ENCODE measurements at regions not wholly inside any gene's neighbourhood (a gene's known extent, or its start where the extent isn't known, plus 50 kb on each side); places are given as distances from the start of the nearest gene placed in this dataset.

DNA sequence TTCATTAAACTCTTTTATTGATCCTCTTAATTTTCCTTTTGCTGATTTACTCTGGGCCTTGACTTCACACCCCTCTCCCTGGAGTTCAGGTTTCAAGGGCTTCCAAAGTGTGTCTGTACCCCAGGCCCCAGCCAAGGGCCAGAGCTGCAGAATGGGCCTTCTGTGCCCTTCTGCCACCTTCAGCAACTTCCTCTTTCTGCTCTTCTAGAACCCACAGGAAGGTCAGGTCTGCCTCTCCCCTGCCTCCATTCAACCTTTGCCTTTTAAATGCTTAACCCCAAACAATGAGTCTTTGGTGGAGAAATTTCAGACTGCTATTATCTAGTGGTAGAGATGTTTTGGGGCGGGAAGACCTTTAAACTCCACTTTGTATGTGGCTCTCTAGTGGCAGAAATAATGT lies 63.1 kb downstream of the TSN start:
- no peak overlapping the region for H3K4me3 Mint-ChIP-seq
- no peak overlapping the region for H3K27ac Mint-ChIP-seq
- no peaks in the 10 kb centered on the region for H3K4me1 Mint-ChIP-seq (ENCODE audit: low read depth)
- peaks cover 9% of the 10 kb centered on the region for H3K27me3 Mint-ChIP-seq (ENCODE audit: low read depth)
- no peaks in the 10 kb centered on the region for H3K36me3 Mint-ChIP-seq (ENCODE audit: low read depth)
- no peaks in the 10 kb centered on the region for H3K9me3 Mint-ChIP-seq

DNA sequence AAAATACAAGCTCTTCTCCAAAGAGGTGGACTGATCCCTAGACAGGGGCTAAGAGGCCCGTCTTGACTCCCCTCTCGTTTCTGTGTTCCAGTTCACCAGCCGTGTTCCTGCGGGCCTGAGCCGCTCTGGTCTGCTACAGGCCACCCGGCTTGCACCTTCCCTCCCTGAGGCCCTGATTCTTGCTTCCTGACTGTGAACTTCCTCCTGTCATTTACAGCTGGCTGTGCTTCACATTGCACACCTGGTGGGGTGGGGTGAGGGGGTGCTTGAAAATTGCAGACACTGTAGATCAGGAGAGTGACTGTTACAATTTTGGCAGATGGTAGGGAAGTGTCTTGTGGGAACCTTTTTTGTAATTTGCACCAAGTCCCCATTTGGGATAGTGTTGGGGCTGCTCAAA lies 64.4 kb downstream of the TSN start:
- peaks cover 9% of the 10 kb centered on the region for H3K27me3 Mint-ChIP-seq (ENCODE audit: low read depth)
- H3K27ac Mint-ChIP-seq: no peak overlapping the region
- H3K36me3 Mint-ChIP-seq (ENCODE audit: low read depth): no peaks in the 10 kb centered on the region
- H3K4me1 Mint-ChIP-seq (ENCODE audit: low read depth): no peaks in the 10 kb centered on the region
- no peaks in the 10 kb centered on the region for H3K9me3 Mint-ChIP-seq
- no peak overlapping the region for H3K4me3 Mint-ChIP-seq

DNA sequence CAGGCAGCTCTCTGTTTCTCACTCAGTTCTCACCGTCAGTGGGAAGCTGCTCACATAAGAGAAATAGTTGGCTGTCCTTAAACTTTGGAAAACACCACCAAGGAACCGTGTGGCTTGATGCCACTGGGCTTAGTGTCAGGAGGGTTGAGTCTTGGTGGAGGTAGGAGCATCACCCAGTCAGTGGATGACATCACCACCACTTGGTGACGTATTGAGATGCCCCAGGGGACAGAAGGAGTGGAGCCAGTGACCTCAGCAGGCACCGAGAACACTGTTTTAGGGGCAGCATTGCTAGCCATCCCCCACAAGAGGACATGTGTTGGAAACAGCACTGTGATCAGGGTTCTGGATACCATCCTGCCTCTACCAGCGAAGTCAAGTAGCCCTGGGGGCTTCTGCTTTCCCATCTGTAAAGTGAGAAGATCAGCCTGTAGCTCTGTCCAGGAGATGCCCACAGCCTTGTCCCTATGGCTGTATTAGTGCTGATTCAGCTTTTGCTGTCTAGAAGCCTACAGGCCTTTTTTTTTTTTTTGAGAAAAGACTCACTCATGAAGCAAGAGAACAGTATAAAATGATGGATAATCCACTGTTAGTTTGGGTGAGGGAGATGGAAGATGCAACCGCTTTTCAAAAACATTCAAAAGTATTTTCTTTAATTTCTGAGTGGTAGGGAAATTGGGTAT lies 66.2 kb downstream of the TSN start:
- no peaks in the 10 kb centered on the region for H3K9me3 Mint-ChIP-seq
- no peak overlapping the region for H3K27ac Mint-ChIP-seq
- no peaks in the 10 kb centered on the region for H3K4me1 Mint-ChIP-seq (ENCODE audit: low read depth)
- peaks cover 5% of the 10 kb centered on the region for H3K27me3 Mint-ChIP-seq (ENCODE audit: low read depth)
- H3K36me3 Mint-ChIP-seq (ENCODE audit: low read depth): no peaks in the 10 kb centered on the region
- no peak overlapping the region for H3K4me3 Mint-ChIP-seq

DNA sequence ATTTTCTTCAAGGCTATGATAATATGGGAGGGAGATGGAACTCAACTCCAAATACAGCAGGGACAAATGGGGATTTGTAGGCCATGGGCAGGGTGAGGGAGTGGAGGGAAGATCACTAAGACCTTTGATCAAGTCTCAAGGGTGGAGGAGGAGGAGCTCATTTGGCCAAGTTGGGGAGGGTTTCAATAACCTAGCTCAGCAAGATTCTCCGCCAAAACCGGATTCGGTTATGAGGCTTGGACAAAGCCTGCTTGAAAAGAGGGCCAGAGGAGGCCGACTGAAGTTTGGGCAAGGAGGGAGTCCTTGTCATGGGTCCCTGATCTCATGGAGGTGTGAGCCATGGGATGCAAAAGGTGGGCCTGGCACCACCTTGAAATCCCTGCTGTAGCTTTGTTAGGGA lies 68.8 kb downstream of the TSN start:
- H3K4me1 Mint-ChIP-seq (ENCODE audit: low read depth): no peaks in the 10 kb centered on the region
- no peaks in the 10 kb centered on the region for H3K9me3 Mint-ChIP-seq
- H3K4me3 Mint-ChIP-seq: no peak overlapping the region
- H3K27me3 Mint-ChIP-seq (ENCODE audit: low read depth): peaks cover 5% of the 10 kb centered on the region
- H3K36me3 Mint-ChIP-seq (ENCODE audit: low read depth): no peaks in the 10 kb centered on the region
- no peak overlapping the region for H3K27ac Mint-ChIP-seq

DNA sequence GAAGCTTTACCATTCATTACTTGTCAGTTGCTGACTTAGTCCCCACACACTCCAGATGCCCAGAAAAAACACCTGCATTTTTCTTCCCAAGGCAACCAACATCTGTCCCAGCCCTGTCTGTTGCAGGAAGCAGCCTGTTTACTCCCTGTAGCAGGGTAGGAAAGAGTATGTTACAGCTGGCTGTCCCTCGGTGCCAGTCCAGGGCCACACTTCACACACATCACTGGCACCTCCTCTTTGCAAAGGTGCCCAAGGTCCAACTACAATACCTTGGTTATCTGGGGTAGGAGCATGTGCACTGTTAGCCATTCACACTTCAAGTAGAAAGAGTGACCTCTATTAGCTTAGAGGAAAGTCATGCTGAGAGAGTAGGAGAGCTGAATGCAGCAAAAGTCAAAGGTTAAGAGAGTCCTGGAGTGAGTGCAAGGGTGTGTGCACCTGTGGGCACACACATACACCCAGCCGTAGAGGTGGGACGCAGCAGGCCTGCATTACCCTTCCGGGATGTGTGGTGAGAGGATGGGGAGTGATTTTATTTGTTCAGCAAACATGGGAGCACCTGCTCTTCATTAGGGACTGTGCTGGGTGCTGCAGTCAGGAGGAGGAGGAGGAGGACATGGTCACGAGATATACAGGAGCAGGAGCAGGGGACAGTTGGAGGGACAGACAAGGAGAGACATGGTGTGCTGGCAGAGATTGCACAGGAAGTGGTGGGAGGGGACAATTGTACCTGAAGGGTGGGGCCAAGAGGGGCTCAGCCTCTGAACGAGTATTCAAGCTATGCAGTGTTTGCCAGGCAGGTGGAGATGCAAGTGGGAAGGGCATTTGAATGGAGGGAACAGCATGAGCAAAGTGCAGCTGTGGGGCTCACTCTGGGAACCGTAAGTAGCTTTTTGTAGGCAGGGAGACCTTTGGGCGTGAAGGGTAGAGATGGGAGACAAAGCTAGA lies 69.8 kb downstream of the TSN start:
- no peaks in the 10 kb centered on the region for H3K36me3 Mint-ChIP-seq (ENCODE audit: low read depth)
- no peak overlapping the region for H3K4me3 Mint-ChIP-seq
- H3K27me3 Mint-ChIP-seq (ENCODE audit: low read depth): no peaks in the 10 kb centered on the region
- H3K27ac Mint-ChIP-seq: no peak overlapping the region
- H3K9me3 Mint-ChIP-seq: no peaks in the 10 kb centered on the region
- no peaks in the 10 kb centered on the region for H3K4me1 Mint-ChIP-seq (ENCODE audit: low read depth)

DNA sequence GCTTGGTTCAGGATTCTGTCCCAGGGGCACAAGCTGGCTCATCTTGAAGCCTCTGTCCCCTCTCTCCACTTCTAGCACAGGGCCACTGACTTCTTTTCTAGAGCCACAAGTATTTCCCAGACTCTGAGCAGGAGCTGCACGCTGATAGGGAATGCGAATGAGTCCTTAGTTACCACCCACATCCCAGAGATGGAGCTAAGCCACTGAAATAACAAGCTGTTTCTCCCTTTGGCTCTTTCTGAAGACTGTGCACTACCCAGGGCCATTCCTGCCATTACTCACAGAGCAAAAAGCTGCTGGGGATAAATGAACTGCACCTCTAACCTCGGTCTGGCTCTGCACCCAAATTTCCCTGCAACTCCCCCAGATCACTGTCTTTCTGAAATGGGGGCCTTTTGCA lies 70.6 kb downstream of the TSN start:
- Mint-ChIP-seq H3K4me1 (ENCODE audit: low read depth) (no peaks in the 10 kb centered on the region), H3K27me3 (ENCODE audit: low read depth) (no peaks in the 10 kb centered on the region), H3K27ac (no peak overlapping the region), H3K36me3 (ENCODE audit: low read depth) (no peaks in the 10 kb centered on the region), H3K4me3 (no peak overlapping the region), H3K9me3 (no peaks in the 10 kb centered on the region)

DNA sequence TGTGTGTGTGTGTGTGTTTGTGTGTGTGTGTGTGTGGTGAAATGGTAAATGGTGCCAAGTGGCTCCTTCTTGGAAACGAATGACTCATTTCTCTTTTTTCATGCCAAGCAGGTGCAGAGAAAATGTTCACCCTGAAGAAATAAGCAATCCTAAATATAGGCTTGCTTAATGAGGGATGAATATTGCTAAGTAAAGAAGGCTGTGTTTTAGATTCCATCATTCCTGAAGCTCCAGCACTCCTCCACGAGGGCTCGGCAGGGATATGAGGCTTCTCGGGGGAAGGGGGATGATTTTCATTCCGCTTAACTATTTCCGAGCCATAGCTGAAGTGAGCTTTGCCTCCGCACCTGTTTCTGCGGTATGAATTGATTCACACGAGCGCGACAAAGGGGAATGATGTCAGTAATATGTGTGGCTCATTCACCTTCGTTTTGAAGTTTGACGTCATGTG lies 72.9 kb downstream of the TSN start:
- Mint-ChIP-seq H3K9me3 (no peaks in the 10 kb centered on the region), H3K36me3 (ENCODE audit: low read depth) (no peaks in the 10 kb centered on the region), H3K4me1 (ENCODE audit: low read depth) (no peaks in the 10 kb centered on the region), H3K27me3 (ENCODE audit: low read depth) (no peaks in the 10 kb centered on the region), H3K4me3 (no peak overlapping the region), H3K27ac (no peak overlapping the region)

DNA sequence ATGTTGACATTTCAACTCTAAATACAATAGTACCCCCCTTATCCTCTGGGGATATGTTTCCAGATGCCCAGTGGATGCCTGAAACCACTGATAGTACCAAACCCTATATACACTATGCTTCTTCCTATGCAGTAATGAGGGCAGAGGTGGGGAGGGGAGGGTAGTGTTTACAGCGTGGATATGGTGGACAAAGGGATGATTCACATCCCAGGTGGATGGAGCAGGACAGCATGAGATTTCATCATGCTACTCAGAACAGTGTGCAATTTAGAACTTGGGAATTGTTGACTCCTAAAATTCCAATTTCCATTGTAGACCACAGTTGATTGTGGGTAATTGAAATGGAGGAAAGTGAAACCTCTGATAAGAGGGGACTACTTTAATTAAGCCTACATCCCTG lies 75.4 kb downstream of the TSN start:
- Mint-ChIP-seq H3K4me1 (ENCODE audit: low read depth) (no peaks in the 10 kb centered on the region), H3K27ac (no peak overlapping the region), H3K9me3 (no peaks in the 10 kb centered on the region), H3K27me3 (ENCODE audit: low read depth) (peaks cover 4% of the 10 kb centered on the region), H3K36me3 (ENCODE audit: low read depth) (no peaks in the 10 kb centered on the region), H3K4me3 (no peak overlapping the region)

DNA sequence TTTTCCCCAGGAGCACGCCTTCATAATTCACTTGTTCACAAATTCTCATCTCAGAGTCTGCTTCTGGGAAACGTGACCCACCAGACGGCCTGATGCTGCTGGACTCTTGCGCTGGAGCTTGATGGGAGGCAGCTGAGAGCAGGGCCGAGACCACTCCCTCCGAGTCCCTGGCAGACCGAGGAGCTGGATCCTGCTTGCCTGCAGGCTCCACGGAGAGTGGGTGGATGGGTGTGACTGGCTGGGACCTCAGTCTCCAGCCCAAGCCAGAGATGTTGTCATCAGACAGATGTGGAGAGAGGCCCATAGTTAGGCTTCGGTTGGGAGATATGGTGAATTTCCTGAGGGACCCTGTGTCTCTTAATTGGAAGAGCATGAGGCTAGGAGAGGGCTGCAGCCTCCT lies 76.4 kb downstream of the TSN start:
- Mint-ChIP-seq H3K27ac (no peak overlapping the region), H3K9me3 (no peaks in the 10 kb centered on the region), H3K4me3 (no peak overlapping the region), H3K4me1 (ENCODE audit: low read depth) (no peaks in the 10 kb centered on the region), H3K27me3 (ENCODE audit: low read depth) (peaks cover 4% of the 10 kb centered on the region), H3K36me3 (ENCODE audit: low read depth) (no peaks in the 10 kb centered on the region)

DNA sequence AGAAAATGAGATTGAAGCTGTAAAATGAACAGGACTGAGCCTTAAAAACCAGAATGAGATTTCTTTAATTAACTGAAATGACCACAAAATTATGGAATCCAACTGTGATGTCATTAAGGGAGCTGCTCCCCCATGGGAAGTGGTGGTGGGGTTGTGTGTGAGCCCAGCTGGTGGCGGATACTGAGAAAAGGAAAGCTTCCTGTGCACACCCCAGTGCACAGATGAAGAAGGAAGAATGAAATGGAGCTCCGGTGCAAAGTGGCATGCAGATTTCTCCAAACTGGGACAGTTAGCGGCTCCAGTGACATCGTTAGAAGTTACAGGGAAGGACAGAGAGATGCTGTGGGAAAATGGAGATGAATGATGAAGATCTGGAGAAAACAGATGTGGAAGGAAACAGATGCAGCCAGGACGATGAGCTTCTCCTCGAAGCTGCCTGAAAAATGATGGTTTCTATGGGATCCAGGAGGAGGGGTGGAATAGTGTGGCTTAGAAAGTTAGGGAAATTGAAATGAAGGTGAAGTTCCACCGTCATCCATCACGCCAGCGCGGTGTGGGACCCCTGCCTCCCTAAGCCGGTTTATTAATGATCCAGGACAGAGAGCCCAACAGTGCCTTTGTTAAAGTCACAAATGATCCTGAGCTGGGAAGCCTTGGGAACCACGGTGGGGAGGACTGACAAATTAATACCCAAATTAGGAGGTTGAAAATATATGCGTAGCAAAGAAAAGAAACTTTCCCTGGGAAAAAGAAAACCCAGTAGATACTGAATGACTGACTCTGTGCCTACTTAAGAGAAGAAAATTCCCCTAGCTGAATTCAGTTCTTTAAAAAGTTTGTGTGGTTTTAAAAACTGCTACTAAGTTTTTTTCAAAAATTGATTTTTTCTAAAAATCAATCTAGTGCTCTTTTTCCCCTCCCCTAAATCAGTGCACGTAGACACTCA lies 77.2 kb downstream of the TSN start:
- H3K4me1 Mint-ChIP-seq (ENCODE audit: low read depth): no peaks in the 10 kb centered on the region
- no peaks in the 10 kb centered on the region for H3K9me3 Mint-ChIP-seq
- H3K27ac Mint-ChIP-seq: no peak overlapping the region
- H3K4me3 Mint-ChIP-seq: no peak overlapping the region
- H3K27me3 Mint-ChIP-seq (ENCODE audit: low read depth): peaks cover 4% of the 10 kb centered on the region
- H3K36me3 Mint-ChIP-seq (ENCODE audit: low read depth): no peaks in the 10 kb centered on the region

DNA sequence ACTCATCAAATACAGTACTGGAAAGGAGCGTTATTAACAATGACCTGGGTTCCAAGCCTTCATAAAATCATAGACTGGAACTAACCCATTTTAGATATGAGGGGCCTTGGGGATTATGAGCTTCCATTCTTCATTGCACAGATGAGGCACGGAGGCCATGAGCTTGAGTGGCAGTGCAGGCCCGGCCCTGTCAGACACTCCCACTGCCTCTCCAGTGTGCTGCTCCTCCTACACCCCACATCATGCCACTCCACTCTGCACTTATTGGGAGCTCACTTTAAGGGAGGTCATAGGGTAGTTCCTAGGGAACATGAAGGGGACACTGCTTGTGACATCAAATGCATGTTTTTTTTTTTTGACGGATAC lies 77.9 kb downstream of the TSN start:
- H3K4me1 Mint-ChIP-seq (ENCODE audit: low read depth): no peaks in the 10 kb centered on the region

DNA sequence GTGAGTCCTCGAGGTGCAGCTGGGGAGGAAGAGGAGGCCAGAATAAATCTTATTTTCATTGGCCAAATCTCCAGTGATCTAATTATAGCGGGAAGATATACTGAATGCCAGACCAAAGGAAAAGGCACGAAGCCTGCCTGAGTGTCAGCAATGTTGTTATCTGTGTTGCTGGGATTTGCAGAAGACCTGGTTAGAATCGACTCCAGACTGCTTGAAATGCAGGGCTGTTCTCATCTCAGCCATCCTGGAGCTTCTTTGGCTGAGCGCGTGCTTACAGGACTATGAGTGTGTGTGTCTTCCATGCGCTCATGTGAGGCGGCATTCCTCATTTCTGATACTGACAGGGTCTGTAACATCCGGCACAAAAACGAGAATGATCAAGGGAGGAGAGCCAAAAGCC lies 81.2 kb downstream of the TSN start:
- Mint-ChIP-seq H3K36me3 (ENCODE audit: low read depth) (no peaks in the 10 kb centered on the region), H3K4me3 (no peak overlapping the region), H3K27me3 (ENCODE audit: low read depth) (peaks cover 4% of the 10 kb centered on the region), H3K4me1 (ENCODE audit: low read depth) (no peaks in the 10 kb centered on the region), H3K9me3 (no peaks in the 10 kb centered on the region), H3K27ac (no peak overlapping the region)

More for the DNA sequence above, 77.9 kb downstream of the TSN start:
- Mint-ChIP-seq H3K27me3 (ENCODE audit: low read depth) (peaks cover 4% of the 10 kb centered on the region), H3K36me3 (ENCODE audit: low read depth) (no peaks in the 10 kb centered on the region), H3K9me3 (no peaks in the 10 kb centered on the region), H3K27ac (no peak overlapping the region), H3K4me3 (no peak overlapping the region)

DNA sequence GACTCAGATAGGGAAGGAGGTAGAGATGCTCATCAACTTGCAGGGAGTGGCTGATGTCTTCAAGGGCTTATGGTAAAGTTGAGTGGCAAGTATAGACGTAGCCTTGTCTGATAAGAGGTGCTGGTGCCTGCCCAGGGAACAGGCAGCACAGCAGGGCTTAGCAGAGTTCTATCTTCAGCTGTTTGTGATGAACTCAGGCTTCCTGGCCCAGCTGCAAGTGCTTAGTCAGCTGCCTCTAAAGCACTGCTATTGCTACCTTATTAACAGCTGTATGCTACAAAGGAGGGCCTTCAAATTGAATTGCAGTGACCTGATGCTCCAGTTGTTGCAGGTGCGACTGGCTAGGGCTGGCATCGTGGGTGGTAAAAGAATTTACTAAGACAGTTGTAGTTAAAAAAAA lies 82.1 kb downstream of the TSN start:
- no peak overlapping the region for H3K27ac Mint-ChIP-seq
- H3K4me3 Mint-ChIP-seq: no peak overlapping the region
- no peaks in the 10 kb centered on the region for H3K36me3 Mint-ChIP-seq (ENCODE audit: low read depth)
- peaks cover 4% of the 10 kb centered on the region for H3K27me3 Mint-ChIP-seq (ENCODE audit: low read depth)
- no peaks in the 10 kb centered on the region for H3K9me3 Mint-ChIP-seq
- H3K4me1 Mint-ChIP-seq (ENCODE audit: low read depth): no peaks in the 10 kb centered on the region

DNA sequence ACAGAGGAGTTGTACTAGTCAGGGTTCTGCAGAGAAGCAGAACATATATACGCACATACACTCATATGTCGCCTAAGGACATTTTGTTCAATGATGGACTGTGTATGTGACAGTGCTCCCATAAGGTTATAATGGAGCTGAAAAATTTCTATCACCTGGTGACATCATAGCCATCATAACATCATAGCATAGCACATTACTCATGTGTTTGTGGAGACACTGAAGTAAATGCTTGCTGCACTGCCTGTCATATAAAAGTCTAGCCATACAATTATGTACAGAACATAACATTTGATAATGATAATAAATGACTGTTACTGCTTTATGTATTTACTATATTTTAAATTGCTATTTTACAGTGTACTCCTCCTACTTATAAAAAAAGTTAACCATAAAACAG lies 83.1 kb downstream of the TSN start:
- H3K27ac Mint-ChIP-seq: no peak overlapping the region

More for the DNA sequence above, 83.1 kb downstream of the TSN start:
- Mint-ChIP-seq H3K4me3 (no peak overlapping the region), H3K27me3 (ENCODE audit: low read depth) (peaks cover 4% of the 10 kb centered on the region), H3K4me1 (ENCODE audit: low read depth) (no peaks in the 10 kb centered on the region), H3K36me3 (ENCODE audit: low read depth) (no peaks in the 10 kb centered on the region), H3K9me3 (no peaks in the 10 kb centered on the region)
